Activated CD4-positive, alpha-beta T cell treated with anti-CD3 and anti-CD28 coated beads, Interleukin-10, Interleukin-2, amounts not matched to agents 100 ng/mL and 50 ng/mL, durations not matched to agents 16 hours and 8 hours (primary cell): ENCODE measurements at regions not wholly inside any gene's neighbourhood (a gene's known extent, or its start where the extent isn't known, plus 50 kb on each side); places are given as distances from the start of the nearest gene placed in this dataset.

Source experiments
- DNase-seq: peaks from one replicate; pipeline ENCODE4 v3.0.0-alpha.2; 2020

GRCh38 chr4:153140294-153140693, 63.9 kb upstream of the TRIM2 start:
- no peak for DNase-seq

GRCh38 chr4:153141238-153141637, 63.0 kb upstream of the TRIM2 start:
- no peak for DNase-seq

GRCh38 chr4:153142700-153143438, 61.4 kb upstream of the TRIM2 start:
- DNase-seq = peak; percentile 62

- no peak for DNase-seq
Observed at GRCh38 chr4:153143527-153144348, 60.5 kb upstream of the TRIM2 start.

DNA sequence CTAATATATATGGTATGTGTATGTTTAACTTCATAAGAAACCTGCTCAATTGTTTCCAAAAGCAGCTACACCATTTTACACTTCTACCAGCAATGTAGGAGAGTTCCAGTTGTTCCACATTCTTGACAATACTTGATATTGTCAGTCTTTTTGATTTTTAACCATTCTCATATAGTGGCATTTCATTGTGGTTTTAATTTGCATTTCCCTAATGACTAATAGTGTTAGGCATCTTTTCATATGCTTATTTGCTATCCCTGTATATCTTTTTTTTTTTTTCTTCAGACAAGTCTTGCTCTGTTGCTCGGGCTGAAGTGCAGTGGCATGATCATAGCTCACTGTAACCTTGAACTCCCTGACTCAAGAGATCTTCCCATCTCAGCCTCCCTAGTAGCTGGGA, 58.2 kb upstream of the TRIM2 start:
- DNase-seq = no peak

DNA sequence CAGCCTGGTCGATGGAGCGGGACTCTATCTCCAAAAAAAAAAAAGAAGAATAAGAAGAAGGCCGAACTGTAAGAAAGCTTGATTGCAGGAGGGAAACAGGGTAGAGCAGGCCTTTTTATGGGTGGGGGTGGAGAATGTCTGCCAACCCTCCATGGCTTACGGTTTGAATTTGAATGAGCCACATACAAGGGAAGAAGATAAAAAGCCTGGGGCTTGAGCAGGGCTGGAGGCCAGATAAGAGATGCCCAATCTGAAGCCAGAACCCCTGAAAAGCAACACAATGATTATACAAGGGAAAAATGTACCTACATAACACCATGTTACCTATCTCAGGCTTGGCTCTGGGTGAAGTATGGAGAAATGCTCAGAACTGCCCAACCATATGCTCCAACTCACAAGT, 57.3 kb upstream of the TRIM2 start:
- DNase-seq = no peak

GRCh38 chr4:153148791-153149190, 55.5 kb upstream of the TRIM2 start:
- DNase-seq = no peak

DNA sequence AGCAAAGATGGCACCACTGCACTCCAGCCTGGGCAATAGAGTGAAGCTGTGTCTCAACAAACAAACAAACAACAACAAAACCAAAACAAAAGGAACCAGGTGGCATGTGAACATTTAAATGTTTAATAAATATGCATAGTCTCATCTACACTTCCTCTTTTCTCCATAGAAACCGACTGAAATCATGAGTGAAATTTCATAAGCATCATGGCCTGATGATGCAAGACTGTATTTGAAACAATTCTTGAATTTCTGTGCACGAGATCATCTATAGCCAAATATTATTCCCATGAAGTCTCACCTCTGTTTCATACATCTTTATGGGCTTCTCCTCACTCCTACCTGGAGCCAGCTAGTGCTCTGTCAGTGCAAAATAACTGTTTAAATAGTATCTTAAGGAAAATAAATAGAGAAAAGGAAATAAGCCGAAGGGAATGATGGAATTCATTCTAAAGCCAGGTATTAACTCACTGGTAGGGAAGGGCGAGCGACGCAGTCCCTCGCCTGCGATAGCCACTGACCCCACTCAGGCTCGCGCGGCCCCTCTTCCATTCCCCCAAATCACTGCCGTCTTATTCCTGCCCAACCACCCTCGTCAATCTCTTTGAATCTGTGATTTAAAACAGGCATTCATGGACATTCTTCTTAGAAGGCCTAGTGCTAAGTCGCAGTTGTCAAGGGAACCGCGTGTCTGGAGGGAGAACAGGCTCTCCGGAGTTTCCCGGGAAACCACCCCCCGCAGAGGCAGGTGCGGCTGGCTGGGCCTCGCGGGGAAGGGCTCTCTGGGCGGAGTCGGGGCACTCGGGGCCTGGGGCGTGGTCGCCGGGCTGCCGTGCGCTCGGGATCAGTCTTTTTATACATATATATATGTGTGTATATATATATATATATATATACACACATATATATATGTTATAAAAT, 52.4 kb upstream of the TRIM2 start:
- DNase-seq = no peak

- peak; percentile 71 for DNase-seq
Observed at GRCh38 chr4:153152501-153153338, 51.5 kb upstream of the TRIM2 start.

- peak; percentile 82 for DNase-seq
Observed at GRCh38 chr4:153153339-153153871, 50.8 kb upstream of the TRIM2 start.

DNA sequence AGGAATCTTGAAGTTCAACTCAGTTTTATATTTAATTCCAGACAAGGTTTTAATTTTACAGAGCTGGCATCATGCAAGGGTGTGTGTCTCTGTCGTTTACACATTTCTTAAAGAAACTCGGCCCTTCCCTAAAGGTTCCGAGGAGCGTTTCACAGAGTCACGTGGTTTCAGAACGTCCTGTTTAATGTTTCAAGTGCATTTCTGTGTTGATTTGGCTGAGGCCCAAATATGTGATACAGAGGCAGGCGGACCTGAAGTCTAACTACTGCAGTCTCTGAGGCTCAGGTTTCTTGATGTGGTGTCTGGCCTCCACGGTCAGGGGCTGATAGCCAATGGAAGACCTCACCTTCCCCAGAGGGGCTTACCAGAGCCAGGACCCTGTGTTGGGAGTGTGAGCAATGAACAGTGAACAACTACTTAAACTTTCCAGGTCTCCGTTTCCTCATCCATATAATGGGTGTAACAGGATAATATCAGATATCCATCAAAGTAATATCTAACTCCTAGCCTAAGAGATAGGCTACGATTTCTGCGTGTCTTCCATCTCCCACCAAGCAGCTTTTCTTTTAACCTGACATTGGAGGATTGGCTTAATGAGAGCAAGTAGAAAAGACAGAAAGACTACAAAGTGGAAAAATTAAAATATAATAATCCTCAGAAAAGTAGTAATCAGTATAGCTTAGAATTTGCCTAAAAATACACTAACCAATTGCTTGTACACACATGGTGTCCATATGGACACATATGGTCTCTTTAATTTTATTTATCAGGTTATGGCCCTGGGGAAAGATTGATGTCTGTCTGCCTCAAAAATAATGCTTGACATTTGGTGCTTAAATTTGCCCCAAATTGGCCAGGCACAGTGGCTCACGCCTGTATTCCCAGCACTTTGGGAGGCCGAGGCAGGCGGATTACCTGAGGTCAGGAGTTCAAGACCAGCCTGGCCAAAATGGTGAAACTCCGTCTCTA, 50.0 kb upstream of the TRIM2 start:
- peak; percentile 25 for DNase-seq
